ENCODE measurements at regions not wholly inside any gene's neighbourhood (a gene's known extent, or its start where the extent isn't known, plus 50 kb on each side); places are given as distances from the start of the nearest gene placed in this dataset.

DNA sequence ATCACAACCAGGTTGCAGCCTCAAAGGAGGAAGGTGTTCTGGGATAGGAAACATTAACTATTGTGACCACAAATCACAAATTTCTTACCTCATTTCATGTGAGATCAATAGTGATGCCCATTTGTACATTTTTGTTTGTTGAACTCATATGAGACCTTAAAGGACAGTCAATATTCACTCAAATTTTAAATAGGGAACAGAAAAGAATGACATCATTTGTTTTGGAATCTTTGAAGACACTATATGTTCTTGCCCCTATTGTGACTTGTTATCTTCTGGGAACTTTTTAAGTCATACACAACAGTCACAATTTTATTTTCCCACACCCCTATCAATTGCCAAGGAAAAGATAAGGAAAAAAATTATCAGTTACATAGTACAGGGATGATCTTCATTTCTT, 346.5 kb downstream of the ARAP2 start:
- Mint-ChIP-seq H3K9me3 (no peaks in the 10 kb centered on the region), H3K27ac (no peak overlapping the region), H3K4me1 (no peaks in the 10 kb centered on the region), H3K27me3 (peaks cover 3% of the 10 kb centered on the region), H3K4me3 (no peak overlapping the region), H3K36me3 (ENCODE audit: low read depth) (no peaks in the 10 kb centered on the region)
- DNase-seq, result no peak
- TF ChIP-seq, protein P1, sequence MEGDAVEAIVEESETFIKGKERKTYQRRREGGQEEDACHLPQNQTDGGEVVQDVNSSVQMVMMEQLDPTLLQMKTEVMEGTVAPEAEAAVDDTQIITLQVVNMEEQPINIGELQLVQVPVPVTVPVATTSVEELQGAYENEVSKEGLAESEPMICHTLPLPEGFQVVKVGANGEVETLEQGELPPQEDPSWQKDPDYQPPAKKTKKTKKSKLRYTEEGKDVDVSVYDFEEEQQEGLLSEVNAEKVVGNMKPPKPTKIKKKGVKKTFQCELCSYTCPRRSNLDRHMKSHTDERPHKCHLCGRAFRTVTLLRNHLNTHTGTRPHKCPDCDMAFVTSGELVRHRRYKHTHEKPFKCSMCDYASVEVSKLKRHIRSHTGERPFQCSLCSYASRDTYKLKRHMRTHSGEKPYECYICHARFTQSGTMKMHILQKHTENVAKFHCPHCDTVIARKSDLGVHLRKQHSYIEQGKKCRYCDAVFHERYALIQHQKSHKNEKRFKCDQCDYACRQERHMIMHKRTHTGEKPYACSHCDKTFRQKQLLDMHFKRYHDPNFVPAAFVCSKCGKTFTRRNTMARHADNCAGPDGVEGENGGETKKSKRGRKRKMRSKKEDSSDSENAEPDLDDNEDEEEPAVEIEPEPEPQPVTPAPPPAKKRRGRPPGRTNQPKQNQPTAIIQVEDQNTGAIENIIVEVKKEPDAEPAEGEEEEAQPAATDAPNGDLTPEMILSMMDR (IDR thresholded peaks at IDR 0.05), result no peak
- CTCF ChIA-PET, result no interaction called here
- intact Hi-C loops (cut with micrococcal nuclease), result no loop called here
- ATAC-seq (ENCODE audit: low read depth), result no peak
- POLR2A ChIA-PET, result no interaction called here

DNA sequence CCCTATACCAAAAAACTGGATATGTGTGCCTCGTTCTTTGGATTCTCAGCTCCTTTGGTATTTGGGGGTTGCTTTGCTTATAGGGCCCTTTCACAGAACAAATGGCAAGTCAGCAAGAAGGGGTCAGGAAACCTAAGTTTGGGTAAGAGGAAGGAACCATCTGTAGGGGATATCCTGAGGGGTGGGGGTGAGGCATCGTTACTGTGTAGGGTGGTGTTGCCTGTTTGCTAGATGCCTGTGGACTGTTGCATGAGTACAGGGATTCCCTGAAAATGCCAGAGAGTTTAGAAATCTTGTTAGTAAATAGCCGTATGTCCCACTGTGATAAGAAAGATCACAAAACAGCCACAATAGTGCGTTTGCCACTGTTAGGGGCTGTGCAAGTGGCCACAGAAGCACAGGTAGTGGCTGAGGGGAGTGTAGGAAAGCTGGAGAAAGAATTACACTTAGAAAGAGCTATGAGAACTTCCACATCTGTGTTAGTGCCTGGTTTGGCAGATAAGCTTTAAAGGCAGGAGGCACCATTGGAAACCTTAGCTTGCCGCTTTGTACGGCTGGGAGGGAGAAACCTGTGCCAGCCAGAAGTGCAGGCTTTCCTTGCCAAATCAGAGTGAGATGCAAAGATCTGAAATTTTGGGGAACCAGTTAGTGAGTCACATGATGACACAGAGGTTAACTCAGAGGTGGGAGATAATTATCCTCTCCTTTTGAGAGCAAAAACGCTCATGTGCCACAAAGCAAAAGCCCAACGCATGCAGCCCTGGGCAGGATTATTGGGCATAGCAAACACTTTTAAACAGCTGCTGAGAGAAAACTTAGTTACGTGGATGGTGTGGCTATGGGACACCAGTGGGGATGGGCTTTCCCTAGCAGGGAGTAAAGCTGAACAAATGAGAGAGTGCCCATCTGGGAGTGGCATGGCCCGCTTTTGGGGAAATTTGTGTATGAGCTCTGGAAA, 343.7 kb downstream of the ARAP2 start:
- intact Hi-C loops (cut with micrococcal nuclease), result no loop called here
- ChIA-PET CTCF (no interaction called here), POLR2A (no interaction called here)
- peaks cover 3% of the 10 kb centered on the region for H3K27me3 Mint-ChIP-seq
- no peak overlapping the region for H3K27ac Mint-ChIP-seq
- H3K4me3 Mint-ChIP-seq, result no peak overlapping the region
- no peak for DNase-seq
- TF ChIP-seq, protein P1 (IDR thresholded peaks at IDR 0.05), result no peak
- H3K4me1 Mint-ChIP-seq, result no peaks in the 10 kb centered on the region
- H3K36me3 Mint-ChIP-seq (ENCODE audit: low read depth), result no peaks in the 10 kb centered on the region
- H3K9me3 Mint-ChIP-seq, result no peaks in the 10 kb centered on the region
- no peak for ATAC-seq (ENCODE audit: low read depth)

DNA sequence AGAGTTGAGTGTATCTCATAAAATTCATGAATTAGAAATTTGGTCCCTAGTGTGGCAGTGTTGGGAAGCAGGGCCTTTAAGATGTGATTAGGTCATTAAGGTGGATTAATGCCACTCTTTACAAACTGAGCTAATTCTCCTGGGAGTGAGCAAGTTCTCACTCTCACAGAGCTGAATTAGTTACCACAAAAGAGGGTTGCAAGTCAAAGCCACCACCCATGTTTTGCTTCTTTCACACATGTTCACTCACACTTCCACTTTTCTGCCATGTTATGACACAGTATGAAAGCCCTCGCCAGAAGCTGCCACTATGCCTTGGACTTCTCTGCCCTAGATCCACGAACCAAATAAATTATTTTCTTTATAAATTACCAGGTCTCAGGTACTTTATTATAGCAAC, 332.1 kb downstream of the ARAP2 start:
- TF ChIP-seq, protein P1 (IDR thresholded peaks at IDR 0.05), result no peak
- Mint-ChIP-seq H3K4me1 (no peaks in the 10 kb centered on the region), H3K9me3 (peaks cover 5% of the 10 kb centered on the region), H3K36me3 (ENCODE audit: low read depth) (no peaks in the 10 kb centered on the region), H3K27ac (no peak overlapping the region), H3K4me3 (no peak overlapping the region), H3K27me3 (no peaks in the 10 kb centered on the region)
- CTCF ChIA-PET, result interaction anchor here (1.2 kb wide), 1 partner anchor 21 kb away, joined by 3 read pairs; no protein-coding TSS in a partner anchor
- DNase-seq, result no peak
- POLR2A ChIA-PET, result no interaction called here
- ATAC-seq (ENCODE audit: low read depth), result no peak
- intact Hi-C loops (cut with micrococcal nuclease), result no loop called here

DNA sequence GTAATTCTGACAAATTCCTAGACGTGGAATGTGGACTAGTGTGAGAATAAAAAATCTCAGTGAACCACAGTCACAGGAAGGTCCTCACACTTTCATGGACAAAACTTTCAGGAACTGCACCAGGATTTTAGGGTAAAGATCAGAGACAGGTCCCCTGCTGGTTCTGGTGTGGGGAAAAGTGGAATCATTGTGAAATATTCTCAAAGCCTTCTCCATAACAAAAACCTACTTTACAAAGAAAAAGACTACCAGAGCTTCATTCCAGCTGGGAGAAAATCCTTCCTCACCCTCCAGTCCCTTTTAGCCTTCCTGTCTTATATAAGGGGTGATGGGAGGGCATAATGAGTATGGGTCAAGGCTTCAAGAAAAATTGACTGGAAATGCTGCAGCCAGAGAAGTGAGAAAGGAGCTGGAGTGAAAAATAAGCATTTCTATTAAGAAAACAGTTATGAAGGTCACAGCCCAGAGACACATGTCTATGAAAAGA, 325.8 kb downstream of the ARAP2 start:
- CTCF ChIA-PET, result interaction anchor here (0.7 kb wide), 1 partner anchor 16 kb away, joined by 3 read pairs; no protein-coding TSS in a partner anchor
- no peak overlapping the region for H3K27ac Mint-ChIP-seq
- DNase-seq, result no peak

DNA sequence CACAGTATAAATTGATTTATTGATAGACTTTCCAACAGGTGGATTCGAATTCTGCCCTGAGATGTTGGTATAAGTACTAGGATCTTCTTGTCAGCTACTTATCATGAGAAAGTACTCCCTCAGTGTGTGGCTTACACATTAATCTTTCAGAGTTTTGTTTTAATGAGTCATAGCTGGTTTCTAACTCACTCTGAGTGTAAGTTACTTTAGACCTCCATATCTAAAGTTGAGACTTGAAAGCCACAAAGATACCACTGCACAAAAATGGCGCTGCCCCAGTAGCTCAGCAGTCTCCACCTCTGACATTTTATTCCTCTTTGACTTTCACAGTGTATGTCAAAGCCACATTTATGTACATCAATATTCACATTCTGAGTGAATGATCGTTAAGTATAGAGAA, 318.5 kb downstream of the ARAP2 start:
- Mint-ChIP-seq H3K27ac (no peak overlapping the region), H3K4me1 (no peaks in the 10 kb centered on the region), H3K27me3 (no peaks in the 10 kb centered on the region), H3K36me3 (ENCODE audit: low read depth) (no peaks in the 10 kb centered on the region), H3K4me3 (no peak overlapping the region), H3K9me3 (no peaks in the 10 kb centered on the region)
- DNase-seq, result no peak
- ChIA-PET CTCF (interaction anchor here (0.7 kb wide), 1 partner anchor 1205 kb away, joined by 3 read pairs; no protein-coding TSS in a partner anchor), POLR2A (no interaction called here)
- intact Hi-C loops (cut with micrococcal nuclease), result no loop called here
- TF ChIP-seq, protein P1 (IDR thresholded peaks at IDR 0.05), result no peak
- ATAC-seq (ENCODE audit: low read depth), result no peak

More for the DNA sequence above, 325.8 kb downstream of the ARAP2 start:
- Mint-ChIP-seq H3K36me3 (ENCODE audit: low read depth) (no peaks in the 10 kb centered on the region), H3K9me3 (no peaks in the 10 kb centered on the region), H3K4me3 (no peak overlapping the region), H3K27me3 (no peaks in the 10 kb centered on the region), H3K4me1 (no peaks in the 10 kb centered on the region)
- intact Hi-C loops (cut with micrococcal nuclease), result no loop called here
- POLR2A ChIA-PET, result no interaction called here
- TF ChIP-seq, protein P1 (IDR thresholded peaks at IDR 0.05), result no peak
- ATAC-seq (ENCODE audit: low read depth), result no peak

All from activated B cell treated with CpG ODN at 0.5 μM for 24 hours (primary cell).